Fibroblast of villous mesenchyme (primary cell): ENCODE measurements at regions not wholly inside any gene's neighbourhood (a gene's known extent, or its start where the extent isn't known, plus 50 kb on each side); places are given as distances from the start of the nearest gene placed in this dataset.

Source experiments
- DNase-seq: peaks from one replicate; pipeline ENCODE4 v3.0.0-alpha.2; 2010; ENCODE audit warnings: low read depth
- H3K4me3 ChIP-seq: 2 replicates; pipeline ENCODE4 v1.5.1; 2011; ENCODE audit warnings: low read depth, mild to moderate bottlenecking, low read length
- TF ChIP-seq, protein P1 (sequence below): IDR thresholded peaks from 2 replicates; pipeline ENCODE4 v1.5.1; 2012; ENCODE audit warnings: low read depth, mild to moderate bottlenecking, low read length; ENCODE audit not compliant: insufficient read depth

GRCh38 chr7:88681682-88682081 lies 77.8 kb upstream of the ZNF804B start:
- TF ChIP-seq, protein P1, sequence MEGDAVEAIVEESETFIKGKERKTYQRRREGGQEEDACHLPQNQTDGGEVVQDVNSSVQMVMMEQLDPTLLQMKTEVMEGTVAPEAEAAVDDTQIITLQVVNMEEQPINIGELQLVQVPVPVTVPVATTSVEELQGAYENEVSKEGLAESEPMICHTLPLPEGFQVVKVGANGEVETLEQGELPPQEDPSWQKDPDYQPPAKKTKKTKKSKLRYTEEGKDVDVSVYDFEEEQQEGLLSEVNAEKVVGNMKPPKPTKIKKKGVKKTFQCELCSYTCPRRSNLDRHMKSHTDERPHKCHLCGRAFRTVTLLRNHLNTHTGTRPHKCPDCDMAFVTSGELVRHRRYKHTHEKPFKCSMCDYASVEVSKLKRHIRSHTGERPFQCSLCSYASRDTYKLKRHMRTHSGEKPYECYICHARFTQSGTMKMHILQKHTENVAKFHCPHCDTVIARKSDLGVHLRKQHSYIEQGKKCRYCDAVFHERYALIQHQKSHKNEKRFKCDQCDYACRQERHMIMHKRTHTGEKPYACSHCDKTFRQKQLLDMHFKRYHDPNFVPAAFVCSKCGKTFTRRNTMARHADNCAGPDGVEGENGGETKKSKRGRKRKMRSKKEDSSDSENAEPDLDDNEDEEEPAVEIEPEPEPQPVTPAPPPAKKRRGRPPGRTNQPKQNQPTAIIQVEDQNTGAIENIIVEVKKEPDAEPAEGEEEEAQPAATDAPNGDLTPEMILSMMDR = no peak
- DNase-seq = no peak

GRCh38 chr7:88670536-88670935 lies 89.0 kb upstream of the ZNF804B start:
- H3K4me3 ChIP-seq = no peak overlapping the region
- no peak for DNase-seq
- TF ChIP-seq, protein P1 = no peak

More at GRCh38 chr7:88681682-88682081, 77.8 kb upstream of the ZNF804B start:
- H3K4me3 ChIP-seq = no peak overlapping the region

- no peak for DNase-seq
- H3K4me3 ChIP-seq = no peak overlapping the region
- TF ChIP-seq, protein P1 = no peak
Measured at GRCh38 chr7:88669913-88670312, 89.6 kb upstream of the ZNF804B start.

GRCh38 chr7:88668591-88668990 lies 90.9 kb upstream of the ZNF804B start:
- no peak for DNase-seq
- no peak overlapping the region for H3K4me3 ChIP-seq

GRCh38 chr7:88666626-88667025 lies 92.9 kb upstream of the ZNF804B start:
- DNase-seq = no peak
- TF ChIP-seq, protein P1 = no peak
- no peak overlapping the region for H3K4me3 ChIP-seq

More at GRCh38 chr7:88668591-88668990, 90.9 kb upstream of the ZNF804B start:
- TF ChIP-seq, protein P1 = no peak

- TF ChIP-seq, protein P1 = no peak
- H3K4me3 ChIP-seq = no peak overlapping the region
Measured at GRCh38 chr7:88665892-88666514, 93.5 kb upstream of the ZNF804B start.

DNA sequence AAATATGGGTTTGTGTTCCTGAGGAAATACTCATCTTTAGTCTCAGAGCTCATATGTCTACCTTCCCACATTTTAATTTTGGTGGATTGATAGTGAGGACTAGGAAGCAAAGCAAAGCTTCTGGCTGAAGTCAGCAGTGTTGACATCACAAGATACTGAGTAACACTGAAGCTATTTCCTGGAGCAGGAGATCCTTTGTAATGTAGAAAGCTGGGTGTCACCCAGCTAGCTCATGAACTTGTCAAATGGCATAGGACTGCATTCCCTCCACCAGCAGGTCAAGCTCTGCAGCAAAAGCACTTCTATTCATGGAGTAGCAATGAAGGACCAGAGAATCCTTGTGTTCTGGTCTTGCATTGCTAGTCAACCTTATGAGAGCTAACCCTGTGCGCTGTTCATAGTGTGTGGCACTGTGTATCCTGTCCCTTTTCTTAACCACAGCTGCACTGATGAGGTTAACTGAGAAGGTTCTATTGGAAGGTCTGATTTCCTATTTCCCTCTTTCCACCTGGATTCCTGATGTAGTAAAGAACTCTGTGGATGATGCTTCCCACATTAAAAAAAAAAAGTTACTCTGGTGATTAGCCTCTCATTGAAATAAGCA lies 94.8 kb upstream of the ZNF804B start:
- H3K4me3 ChIP-seq = no peak overlapping the region
- DNase-seq = peak; percentile 3
- TF ChIP-seq, protein P1 = no peak

More at GRCh38 chr7:88665892-88666514, 93.5 kb upstream of the ZNF804B start:
- DNase-seq = no peak
